CD4-positive, alpha-beta T cell treated with Interleukin-12 subunit alpha and Interleukin-12 subunit beta, for 1 hour (primary cell): ENCODE measurements at regions not wholly inside any gene's neighbourhood (a gene's known extent, or its start where the extent isn't known, plus 50 kb on each side); places are given as distances from the start of the nearest gene placed in this dataset.

Experiments
- DNase-seq: peaks from one replicate; pipeline ENCODE4 v3.0.0-alpha.2; 2020

- no peak for DNase-seq
Measured at GRCh38 chr4:178311997-178312396, 869.8 kb upstream of the AGA start.

GRCh38 chr4:178314287-178314686 is 872.0 kb upstream of the AGA start:
- no peak for DNase-seq

- no peak for DNase-seq
Measured at GRCh38 chr4:178316211-178316610, 874.0 kb upstream of the AGA start.

GRCh38 chr4:178320003-178320402 is 877.8 kb upstream of the AGA start:
- no peak for DNase-seq

GRCh38 chr4:178322524-178323183 is 880.4 kb upstream of the AGA start:
- no peak for DNase-seq

GRCh38 chr4:178329226-178329872 is 887.1 kb upstream of the AGA start:
- no peak for DNase-seq

- DNase-seq = no peak
Measured at GRCh38 chr4:178333355-178333754, 891.1 kb upstream of the AGA start.

GRCh38 chr4:178339769-178340168 is 897.5 kb upstream of the AGA start:
- DNase-seq = no peak

GRCh38 chr4:178340468-178340867 is 898.2 kb upstream of the AGA start:
- no peak for DNase-seq

- no peak for DNase-seq
Measured at GRCh38 chr4:178344096-178344495, 901.9 kb upstream of the AGA start.

GRCh38 chr4:178347111-178347510 is 904.9 kb upstream of the AGA start:
- DNase-seq = no peak

- no peak for DNase-seq
Measured at GRCh38 chr4:178349601-178350000, 907.4 kb upstream of the AGA start.

- DNase-seq = no peak
Measured at GRCh38 chr4:178351185-178351584, 908.9 kb upstream of the AGA start.

GRCh38 chr4:178356725-178357124 is 914.5 kb upstream of the AGA start:
- DNase-seq = no peak

- DNase-seq = no peak
Measured at GRCh38 chr4:178385481-178385880, 943.2 kb upstream of the AGA start.

- no peak for DNase-seq
Measured at GRCh38 chr4:178387756-178388155, 945.5 kb upstream of the AGA start.

GRCh38 chr4:178395798-178396197 is 953.6 kb upstream of the AGA start:
- DNase-seq = no peak

- DNase-seq = no peak
Measured at GRCh38 chr4:178412455-178412854, 970.2 kb upstream of the AGA start.

GRCh38 chr4:178414042-178414441 is 971.8 kb upstream of the AGA start:
- DNase-seq = no peak

- no peak for DNase-seq
Measured at GRCh38 chr4:178414881-178415446, 972.7 kb upstream of the AGA start.

- DNase-seq = no peak
Measured at GRCh38 chr4:178415925-178416324, 973.7 kb upstream of the AGA start.

GRCh38 chr4:178423366-178423765 is 981.1 kb upstream of the AGA start:
- no peak for DNase-seq

- no peak for DNase-seq
Measured at GRCh38 chr4:178426871-178427270, 984.6 kb upstream of the AGA start.

- DNase-seq = no peak
Measured at GRCh38 chr4:178427663-178428062, 985.4 kb upstream of the AGA start.
